ENCODE measurements at regions not wholly inside any gene's neighbourhood (a gene's known extent, or its start where the extent isn't known, plus 50 kb on each side); places are given as distances from the start of the nearest gene placed in this dataset.

DNA sequence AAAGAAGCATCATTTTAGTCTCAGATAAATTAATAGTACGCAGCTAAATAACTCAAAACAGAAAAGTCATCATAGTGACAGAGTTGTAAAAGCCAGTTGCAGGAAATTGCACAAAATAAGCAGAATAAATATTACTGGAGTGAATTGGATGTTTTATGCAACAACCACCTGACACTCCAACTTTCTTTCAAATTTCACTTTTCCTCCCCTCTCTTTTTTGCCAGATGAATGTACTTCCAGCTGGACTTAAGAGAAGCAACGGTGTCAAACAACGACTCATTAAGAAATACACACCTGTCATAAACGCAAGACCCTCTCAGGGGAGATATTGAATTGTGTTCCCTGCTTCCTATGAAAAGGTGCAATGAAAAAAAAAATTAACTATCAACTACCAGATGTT is 120.2 kb upstream of the HCCS start:
- H4K20me1 ChIP-seq (replicated peaks in 1 of 2; ENCODE audit: control insufficient read depth in 1 of 2, insufficient read depth in 2 of 2, low read length in 2 of 2) = no peaks in the 10 kb centered on the region
- H3K79me1 ChIP-seq (ENCODE audit: low read depth, low read length) = no peaks in the 10 kb centered on the region
- H4K5ac ChIP-seq (ENCODE audit: insufficient read length, low read depth, low read length) = no peak overlapping the region
- no peak overlapping the region for H2BK20ac ChIP-seq (ENCODE audit: low read length)
- no peaks in the 10 kb centered on the region for H3K36me3 ChIP-seq (ENCODE audit: control insufficient read depth in 2 of 4, insufficient read depth in 4 of 4, low read length in 3 of 4)
- WGBS, 2 experiments (ENCODE audit: extremely low coverage in 1 of 2, insufficient coverage in 1 of 2, insufficient read length in 1 of 2, insufficient replicate concordance in 2 of 2, low coverage in 1 of 2, low lambda C conversion rate in 2 of 2, missing lambda C conversion rate in 1 of 2) = 88% methylated on average over 3 of the region's 4 CpGs; no CpG with 5 or more reads in 1 of the 2 experiments
- no peak overlapping the region for H2BK120ac ChIP-seq (replicated peaks; ENCODE audit: low read depth, low read length)
- no peak overlapping the region for H3K4me3 ChIP-seq (ENCODE audit: extremely low read depth in 1 of 4, insufficient read depth in 2 of 4, low read depth in 3 of 4, low read length in 4 of 4)
- H3K56ac ChIP-seq (replicated peaks; ENCODE audit: insufficient read length, low read depth, low read length) = no peak overlapping the region
- FAIRE-seq (no peak), DNase-seq (ENCODE audit: low read depth in 1 of 2, low spot score in 2 of 2) (no peak)
- no peak for TF ChIP-seq RBBP5 (IDR thresholded peaks at IDR 0.05; ENCODE audit: borderline replicate concordance, low read depth, low read length)
- no peak for TF ChIP-seq SUZ12 (IDR thresholded peaks at IDR 0.05; ENCODE audit: low read length)
- TF ChIP-seq CREB1 (IDR thresholded peaks at IDR 0.05) = no peak
- no peak for TF ChIP-seq HDAC6 (IDR thresholded peaks at IDR 0.05; ENCODE audit: low read depth, low read length)
- TF ChIP-seq ASH2L (IDR thresholded peaks at IDR 0.05; ENCODE audit: low read length) = no peak
- no peak for TF ChIP-seq TAF1 (IDR thresholded peaks at IDR 0.05; ENCODE audit: low read depth, low read length)
- TF ChIP-seq SIRT6 (IDR thresholded peaks at IDR 0.05; ENCODE audit: low read length) = no peak
- TF ChIP-seq POLR2AphosphoS5 (IDR thresholded peaks at IDR 0.05; ENCODE audit: low read depth, low read length) = no peak
- no peak for TF ChIP-seq SAP30 (IDR thresholded peaks at IDR 0.05; ENCODE audit: insufficient read depth, insufficient replicate concordance, low read length)
- no peak for TF ChIP-seq EZH2 (IDR thresholded peaks at IDR 0.05; ENCODE audit: low read depth, low read length, severe bottlenecking)
- no peak for TF ChIP-seq BACH1 (IDR thresholded peaks at IDR 0.05; ENCODE audit: low read length)
- TF ChIP-seq GABPA (IDR thresholded peaks at IDR 0.05; ENCODE audit: borderline replicate concordance, insufficient read depth, low read length) = no peak
- H3K27me3 ChIP-seq (replicated peaks in 1 of 4; ENCODE audit: control insufficient read depth in 3 of 4, extremely low read depth in 1 of 4, insufficient read depth in 3 of 4, low read length in 3 of 4) = no peaks in the 10 kb centered on the region
- no peaks in the 10 kb centered on the region for H3K9me3 ChIP-seq (ENCODE audit: insufficient read depth in 2 of 2, low read depth in 1 of 2, low read length in 1 of 2)
- H3K4me2 ChIP-seq (ENCODE audit: insufficient read depth in 1 of 2, low read depth in 2 of 2, low read length in 2 of 2) = no peak overlapping the region
- no peak overlapping the region for H3K18ac ChIP-seq (ENCODE audit: extremely low read depth, low read length)
- H2BK5ac ChIP-seq (ENCODE audit: low read depth, low read length) = no peak overlapping the region
- H3K4me1 ChIP-seq (replicated peaks in 1 of 4; ENCODE audit: control insufficient read depth in 3 of 4, insufficient read depth in 4 of 4, low read length in 3 of 4) = no peaks in the 10 kb centered on the region
- no peak overlapping the region for H4K91ac ChIP-seq (replicated peaks; ENCODE audit: insufficient read length, low read length)
- H4K8ac ChIP-seq (ENCODE audit: extremely low read depth, insufficient read depth, low read length) = no peak overlapping the region
- no peak overlapping the region for H2AFZ ChIP-seq (ENCODE audit: low read length)
- no peaks in the 10 kb centered on the region for H3K23me2 ChIP-seq (ENCODE audit: low read depth, low read length)
- no peak overlapping the region for H2BK12ac ChIP-seq (ENCODE audit: low read depth, low read length)
- H3K23ac ChIP-seq (ENCODE audit: insufficient read length) = no peak overlapping the region
- H2BK15ac ChIP-seq (ENCODE audit: low read length) = no peak overlapping the region
- H3K9ac ChIP-seq (replicated peaks in 1 of 4; ENCODE audit: extremely low read depth in 1 of 4, low read depth in 3 of 4, low read length in 3 of 4) = no peak overlapping the region
- no peak overlapping the region for H2AK5ac ChIP-seq (ENCODE audit: low read depth, low read length)
- no peaks in the 10 kb centered on the region for H3K79me2 ChIP-seq (ENCODE audit: control insufficient read depth in 1 of 2, insufficient read depth in 2 of 2, low read length in 2 of 2)
- POLR2A ChIA-PET (ENCODE audit: partially characterized antibody) = no interaction called here
- no peak overlapping the region for H3K14ac ChIP-seq (ENCODE audit: insufficient read length)
- H3K4ac ChIP-seq (replicated peaks; ENCODE audit: insufficient read length, low read depth, low read length) = no peak overlapping the region
- CTCF ChIA-PET (ENCODE audit: partially characterized antibody) = interaction anchor here (0.9 kb wide), 1 partner anchor 267 kb away, joined by 3 read pairs; no protein-coding TSS in a partner anchor
- no peak overlapping the region for H3K27ac ChIP-seq (ENCODE audit: low read depth, low read length)
